Small intestine (tissue), 7 donors: ENCODE measurements at regions not wholly inside any gene's neighbourhood (a gene's known extent, or its start where the extent isn't known, plus 50 kb on each side); places are given as distances from the start of the nearest gene placed in this dataset.

ENCODE experiments used
- DNase-seq, 2 donors: peaks; one replicate each; pipeline versions ENCODE4 v3.0.0 to v3.0.0-alpha.2; 2013
- FAIRE-seq: peaks from 2 replicates; lab custom pipeline; 2012; peaks lifted over from hg19 to GRCh38; lab: Jason Lieb, UNC
- H3K27ac ChIP-seq, 3 donors: one replicate each; pipeline ENCODE4 v1.5.1; 2013; ENCODE audit warnings: low read length in 2 of 3, mild to moderate bottlenecking in 2 of 3, control low read depth in 1 of 3, inconsistent platforms in 1 of 3, low read depth in 1 of 3, moderate library complexity in 1 of 3
- H3K27me3 ChIP-seq, 3 donors: one replicate each; pipeline ENCODE4 v1.6.1; 2013; ENCODE audit warnings: low read length in 3 of 3, inconsistent platforms in 1 of 3; ENCODE audit not compliant: control insufficient read depth in 3 of 3, insufficient read depth in 3 of 3
- H3K36me3 ChIP-seq, 3 donors: one replicate each; pipeline ENCODE4 v1.6.1; 2013; ENCODE audit warnings: low read length in 3 of 3, inconsistent platforms in 1 of 3, low read depth in 1 of 3, mild to moderate bottlenecking in 1 of 3, moderate library complexity in 1 of 3; ENCODE audit not compliant: control insufficient read depth in 3 of 3, insufficient read depth in 2 of 3
- H3K4me1 ChIP-seq, 3 donors: one replicate each; pipeline ENCODE4 v1.6.1; 2013; ENCODE audit warnings: low read length in 2 of 3, inconsistent platforms in 1 of 3, low read depth in 1 of 3, mild to moderate bottlenecking in 1 of 3, moderate library complexity in 1 of 3; ENCODE audit not compliant: control insufficient read depth in 3 of 3, insufficient read depth in 2 of 3
- H3K4me3 ChIP-seq, 3 donors: one replicate each; pipeline ENCODE4 v1.5.1; 2013; ENCODE audit warnings: low read length in 3 of 3, control low read depth in 1 of 3, inconsistent platforms in 1 of 3, low read depth in 1 of 3, mild to moderate bottlenecking in 1 of 3, moderate library complexity in 1 of 3
- H3K9me3 ChIP-seq, 2 donors: one replicate each; pipeline ENCODE4 v1.6.1; 2013; ENCODE audit warnings: low read depth in 1 of 2, low read length in 1 of 2; ENCODE audit not compliant: control insufficient read depth in 2 of 2, insufficient read depth in 1 of 2
- WGBS, 3 donors: extraction: QIAGEN DNeasy Blood & Tissue Kit; methylation state at CpG; one replicate each; pipeline ENCODE4 v1.1.7; 2013; 5-methylcytosine and 5-hydroxymethylcytosine counted together
- donor health status: healthy with polysubstance abuse.
- donor health status: control.
- donor health status: control.
- donor health status: Bipolar disorder and iron deficiency.
- donor health status: healthy.

GRCh38 chr2:71781695-71782228, 328.4 kb downstream of the DYSF start:
- Histone ChIP-seq H3K27me3 (no peaks in the 10 kb centered on the region), H3K9me3 (no peaks in the 10 kb centered on the region), H3K36me3 (no peaks in the 10 kb centered on the region), H3K27ac (no peak overlapping the region), H3K4me1 (peaks cover 0 to 6% (median 0%) of the 10 kb centered on the region in 3 donors), H3K4me3 (no peak overlapping the region)
- DNase-seq (no peak), FAIRE-seq (no peak)
- WGBS, 3 donors: 76 to 83% (median 81%) methylated on average over 5 of the region's 5 CpGs

- H3K4me1 ChIP-seq: peaks cover 0 to 5% (median 0%) of the 10 kb centered on the region in 3 donors
- H3K36me3 ChIP-seq: no peaks in the 10 kb centered on the region
- FAIRE-seq (no peak), DNase-seq (no peak)
- WGBS, 3 donors: 82 to 98% (median 90%) methylated on average over 7 of the region's 7 CpGs
- no peak overlapping the region for H3K27ac ChIP-seq
- H3K9me3 ChIP-seq: no peaks in the 10 kb centered on the region
- no peak overlapping the region for H3K4me3 ChIP-seq
- no peaks in the 10 kb centered on the region for H3K27me3 ChIP-seq
Observed at GRCh38 chr2:71780162-71780561, 326.8 kb downstream of the DYSF start.

GRCh38 chr2:71779774-71780105, 326.4 kb downstream of the DYSF start:
- no peak for FAIRE-seq

GRCh38 chr2:71778936-71779773, 325.8 kb downstream of the DYSF start:
- no peaks in the 10 kb centered on the region for H3K36me3 ChIP-seq
- H3K4me1 ChIP-seq: no peaks in the 10 kb centered on the region
- WGBS, 3 donors: 70 to 77% (median 76%) methylated on average over 8 of the region's 8 CpGs
- no peaks in the 10 kb centered on the region for H3K9me3 ChIP-seq
- no peak overlapping the region for H3K4me3 ChIP-seq
- H3K27me3 ChIP-seq: no peaks in the 10 kb centered on the region
- H3K27ac ChIP-seq: no peak overlapping the region
- FAIRE-seq (no peak), DNase-seq (no peak)

More at GRCh38 chr2:71779774-71780105, 326.4 kb downstream of the DYSF start:
- Histone ChIP-seq H3K27ac (no peak overlapping the region), H3K4me3 (no peak overlapping the region), H3K9me3 (no peaks in the 10 kb centered on the region), H3K27me3 (no peaks in the 10 kb centered on the region), H3K4me1 (peaks cover 0 to under 1% (median 0%) of the 10 kb centered on the region in 3 donors), H3K36me3 (no peaks in the 10 kb centered on the region)
- no peak for DNase-seq

GRCh38 chr2:71778514-71778913, 325.2 kb downstream of the DYSF start:
- Histone ChIP-seq H3K4me1 (no peaks in the 10 kb centered on the region), H3K4me3 (no peak overlapping the region), H3K27me3 (no peaks in the 10 kb centered on the region), H3K27ac (no peak overlapping the region), H3K9me3 (no peaks in the 10 kb centered on the region), H3K36me3 (no peaks in the 10 kb centered on the region)
- 51 to 67% (median 56%) methylated on average over 2 of the region's 2 CpGs for WGBS, 3 donors
- DNase-seq (no peak), FAIRE-seq (no peak)

- no peak for FAIRE-seq
- Histone ChIP-seq H3K27ac (no peak overlapping the region), H3K27me3 (no peaks in the 10 kb centered on the region), H3K4me3 (no peak overlapping the region), H3K9me3 (no peaks in the 10 kb centered on the region), H3K36me3 (no peaks in the 10 kb centered on the region), H3K4me1 (no peaks in the 10 kb centered on the region)
- no peak for DNase-seq
- 88 to 91% (median 90%) methylated on average over 4 of the region's 4 CpGs for WGBS, 3 donors
Observed at GRCh38 chr2:71777946-71778345, 324.6 kb downstream of the DYSF start.

GRCh38 chr2:71776227-71776626, 322.9 kb downstream of the DYSF start:
- Histone ChIP-seq H3K4me3 (no peak overlapping the region), H3K36me3 (no peaks in the 10 kb centered on the region), H3K9me3 (no peaks in the 10 kb centered on the region), H3K27me3 (no peaks in the 10 kb centered on the region), H3K4me1 (no peaks in the 10 kb centered on the region), H3K27ac (no peak overlapping the region)
- FAIRE-seq (no peak), DNase-seq (no peak)
- WGBS, 3 donors: 83 to 98% (median 86%) methylated on average over 3 of the region's 3 CpGs

GRCh38 chr2:71773218-71773617, 319.9 kb downstream of the DYSF start:
- FAIRE-seq: no peak
- 89 to 90% (median 90%) methylated on average over 3 of the region's 3 CpGs for WGBS, 3 donors

More at GRCh38 chr2:71773218-71773617, 319.9 kb downstream of the DYSF start:
- Histone ChIP-seq H3K27ac (no peak overlapping the region), H3K9me3 (no peaks in the 10 kb centered on the region), H3K27me3 (no peaks in the 10 kb centered on the region), H3K4me3 (no peak overlapping the region), H3K4me1 (no peaks in the 10 kb centered on the region), H3K36me3 (no peaks in the 10 kb centered on the region)
- DNase-seq: no peak
